ENCODE measurements at regions not wholly inside any gene's neighbourhood (a gene's known extent, or its start where the extent isn't known, plus 50 kb on each side); places are given as distances from the start of the nearest gene placed in this dataset.

GRCh38 chr22:23387827-23388516, 192.1 kb downstream of the IGLL1 start:
- H3K4me1 ChIP-seq (ENCODE audit: insufficient read depth, poor library complexity, severe bottlenecking) = no peaks in the 10 kb centered on the region
- TF ChIP-seq CTCF (IDR thresholded peaks at IDR 0.05; ENCODE audit: poor library complexity, severe bottlenecking) = no peak
- DNase-seq (ENCODE audit: low spot score) (peak; percentile 46), ATAC-seq (ENCODE audit: low read depth) (no peak)
- no peak overlapping the region for H3K27ac ChIP-seq (ENCODE audit: poor library complexity, severe bottlenecking)
- H3K27me3 ChIP-seq (ENCODE audit: insufficient read depth, poor library complexity, severe bottlenecking) = no peaks in the 10 kb centered on the region
- no peaks in the 10 kb centered on the region for H3K36me3 ChIP-seq (ENCODE audit: low read depth)
- no peaks in the 10 kb centered on the region for H3K9me3 ChIP-seq (ENCODE audit: severe bottlenecking)
- no peak overlapping the region for H3K4me3 ChIP-seq (ENCODE audit: severe bottlenecking)

GRCh38 chr22:23386822-23387580, 193.1 kb downstream of the IGLL1 start:
- Histone ChIP-seq H3K9me3 (ENCODE audit: severe bottlenecking) (no peaks in the 10 kb centered on the region), H3K27ac (ENCODE audit: poor library complexity, severe bottlenecking) (no peak overlapping the region), H3K4me3 (ENCODE audit: severe bottlenecking) (no peak overlapping the region), H3K36me3 (ENCODE audit: low read depth) (no peaks in the 10 kb centered on the region), H3K4me1 (ENCODE audit: insufficient read depth, poor library complexity, severe bottlenecking) (no peaks in the 10 kb centered on the region), H3K27me3 (ENCODE audit: insufficient read depth, poor library complexity, severe bottlenecking) (no peaks in the 10 kb centered on the region)
- DNase-seq (ENCODE audit: low spot score) (peak; percentile 42), ATAC-seq (ENCODE audit: low read depth) (no peak)
- no peak for TF ChIP-seq CTCF (IDR thresholded peaks at IDR 0.05; ENCODE audit: poor library complexity, severe bottlenecking)

GRCh38 chr22:23385678-23386631, 194.1 kb downstream of the IGLL1 start:
- Histone ChIP-seq H3K4me1 (ENCODE audit: insufficient read depth, poor library complexity, severe bottlenecking) (no peaks in the 10 kb centered on the region), H3K36me3 (ENCODE audit: low read depth) (no peaks in the 10 kb centered on the region), H3K27me3 (ENCODE audit: insufficient read depth, poor library complexity, severe bottlenecking) (no peaks in the 10 kb centered on the region), H3K4me3 (ENCODE audit: severe bottlenecking) (no peak overlapping the region), H3K9me3 (ENCODE audit: severe bottlenecking) (no peaks in the 10 kb centered on the region), H3K27ac (ENCODE audit: poor library complexity, severe bottlenecking) (no peak overlapping the region)
- peak; percentile 94 for TF ChIP-seq CTCF (IDR thresholded peaks at IDR 0.05; ENCODE audit: poor library complexity, severe bottlenecking)
- ATAC-seq (ENCODE audit: low read depth) (peak; percentile 88), DNase-seq (ENCODE audit: low spot score) (peak; percentile 66)

GRCh38 chr22:23384923-23385677, 195.0 kb downstream of the IGLL1 start:
- no peak for TF ChIP-seq CTCF (IDR thresholded peaks at IDR 0.05; ENCODE audit: poor library complexity, severe bottlenecking)
- Histone ChIP-seq H3K9me3 (ENCODE audit: severe bottlenecking) (no peaks in the 10 kb centered on the region), H3K4me1 (ENCODE audit: insufficient read depth, poor library complexity, severe bottlenecking) (no peaks in the 10 kb centered on the region), H3K27ac (ENCODE audit: poor library complexity, severe bottlenecking) (no peak overlapping the region), H3K4me3 (ENCODE audit: severe bottlenecking) (no peak overlapping the region), H3K36me3 (ENCODE audit: low read depth) (no peaks in the 10 kb centered on the region), H3K27me3 (ENCODE audit: insufficient read depth, poor library complexity, severe bottlenecking) (no peaks in the 10 kb centered on the region)
- ATAC-seq (ENCODE audit: low read depth) (no peak), DNase-seq (ENCODE audit: low spot score) (no peak)

Measured in RWPE2 (cell line).